MG63 (cell line): ENCODE measurements at regions not wholly inside any gene's neighbourhood (a gene's known extent, or its start where the extent isn't known, plus 50 kb on each side); places are given as distances from the start of the nearest gene placed in this dataset.
"Not testable (repeated sequence)": the region's sequence is repeated elsewhere in the genome, so short reads cannot be mapped to it uniquely, and the experiment has no call there.

Source experiments
- DNase-seq: peaks from one replicate; pipeline ENCODE4 v3.0.0-alpha.2; 2020
- H3K27me3 ChIP-seq: fragments of 250-450 bp; sonication (Bioruptor Pico); 2 replicates; pipeline ENCODE4 v1.5.1; 2020; ENCODE audit warnings: mild to moderate bottlenecking, moderate library complexity
- H3K36me3 ChIP-seq: fragments of 250-450 bp; sonication (Bioruptor Pico); 2 replicates; pipeline ENCODE4 v1.5.1; 2020; ENCODE audit warnings: mild to moderate bottlenecking, moderate library complexity
- H3K4me3 ChIP-seq: fragments of 250-450 bp; sonication (Bioruptor Pico); 2 replicates; pipeline ENCODE4 v1.5.1; 2020; ENCODE audit warnings: mild to moderate bottlenecking, moderate library complexity
- H3K9me3 ChIP-seq: fragments of 250-450 bp; sonication (Bioruptor Pico); 2 replicates; pipeline ENCODE4 v1.5.1; 2020; ENCODE audit warnings: mild to moderate bottlenecking, moderate library complexity

DNA sequence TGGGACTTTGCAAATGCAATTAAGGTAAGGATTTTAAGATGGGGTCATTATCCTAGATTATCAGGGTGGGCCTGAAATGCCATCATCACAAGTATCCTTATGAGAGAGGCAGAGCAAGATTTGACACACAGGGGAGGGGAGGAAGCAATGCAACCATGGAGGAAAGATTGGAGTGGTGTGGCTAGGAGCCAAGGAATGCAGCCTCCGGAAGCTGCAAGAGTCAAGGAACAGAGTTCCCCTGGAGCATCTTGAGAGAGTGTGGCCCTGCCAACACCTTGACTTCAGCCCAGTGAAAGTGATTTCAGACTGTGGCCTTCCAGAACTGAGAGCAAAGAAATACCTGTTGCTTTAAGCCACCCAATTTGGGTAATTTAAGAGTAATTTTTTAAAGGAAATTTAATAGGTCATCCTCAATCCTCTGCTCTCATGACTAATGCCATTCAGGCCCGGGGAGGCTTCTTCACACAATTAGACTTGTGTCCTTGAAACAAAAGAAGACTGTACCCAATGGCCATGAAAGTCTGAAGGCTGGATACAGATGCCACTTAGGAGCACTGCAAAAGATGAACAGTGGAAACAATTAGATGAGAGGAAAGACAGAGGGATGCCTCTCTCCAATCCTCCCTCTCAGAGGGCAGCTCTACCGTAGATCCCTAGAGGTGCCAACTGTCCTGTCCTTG, 250.3 kb upstream of the ID2 start:
- Histone ChIP-seq H3K36me3 (no peaks in the 10 kb centered on the region), H3K9me3 (no peaks in the 10 kb centered on the region), H3K27me3 (no peaks in the 10 kb centered on the region), H3K4me3 (no peak overlapping the region)
- peak; percentile 7 for DNase-seq

DNA sequence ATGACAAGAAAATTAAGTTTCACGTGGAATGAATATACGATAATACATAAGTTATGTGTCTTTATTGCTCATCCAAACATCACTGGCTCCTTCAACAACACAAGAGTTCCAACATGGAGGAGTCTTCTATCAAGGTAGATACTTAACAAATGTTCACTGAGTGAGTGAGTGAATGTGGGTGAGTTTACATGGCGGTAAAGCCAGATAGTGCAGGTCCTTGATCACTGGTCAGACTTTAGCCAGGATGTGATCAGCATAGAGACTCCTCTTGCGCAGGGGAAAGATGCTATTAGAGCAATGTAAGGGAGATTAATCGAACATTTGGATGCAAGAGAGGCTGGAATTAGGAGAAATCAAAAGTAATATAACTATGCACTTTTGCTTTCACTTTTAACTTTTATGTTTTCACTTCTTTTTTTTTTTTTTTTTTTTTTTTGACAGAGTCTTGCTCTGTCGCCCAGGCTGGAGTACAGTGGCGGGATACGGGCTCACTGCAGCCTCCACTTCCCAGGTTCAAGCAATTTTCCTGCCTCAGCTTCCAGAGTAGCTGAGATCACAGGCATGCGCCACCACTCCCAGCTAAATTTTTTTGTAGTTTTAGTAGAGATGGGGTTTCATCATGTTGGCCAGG, 249.0 kb upstream of the ID2 start:
- H3K9me3 ChIP-seq = no peaks in the 10 kb centered on the region
- no peak for DNase-seq
- H3K4me3 ChIP-seq = no peak overlapping the region
- no peaks in the 10 kb centered on the region for H3K27me3 ChIP-seq
- no peaks in the 10 kb centered on the region for H3K36me3 ChIP-seq

DNA sequence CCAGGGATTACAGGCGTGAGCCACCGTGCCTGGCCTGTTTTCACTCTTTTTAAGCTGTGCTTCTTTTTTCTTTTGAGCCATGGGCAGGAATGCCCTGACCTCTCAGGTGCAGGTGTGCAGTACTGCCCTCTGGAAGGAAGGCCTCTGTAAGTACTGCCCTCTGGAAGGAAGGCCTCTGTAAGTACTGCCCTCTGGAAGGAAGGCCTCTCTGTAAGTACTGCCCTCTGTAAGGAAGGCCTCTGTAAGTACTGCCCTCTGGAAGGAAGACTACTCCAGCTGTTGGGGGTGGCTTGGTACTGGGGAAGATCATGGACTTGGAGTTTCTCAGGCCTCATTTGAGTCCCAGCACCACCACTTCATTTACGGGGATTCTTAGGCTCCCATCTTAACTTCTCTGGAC, 248.5 kb upstream of the ID2 start:
- H3K4me3 ChIP-seq = no peak overlapping the region
- DNase-seq = no peak
- no peaks in the 10 kb centered on the region for H3K9me3 ChIP-seq
- no peaks in the 10 kb centered on the region for H3K36me3 ChIP-seq
- H3K27me3 ChIP-seq = no peaks in the 10 kb centered on the region

DNA sequence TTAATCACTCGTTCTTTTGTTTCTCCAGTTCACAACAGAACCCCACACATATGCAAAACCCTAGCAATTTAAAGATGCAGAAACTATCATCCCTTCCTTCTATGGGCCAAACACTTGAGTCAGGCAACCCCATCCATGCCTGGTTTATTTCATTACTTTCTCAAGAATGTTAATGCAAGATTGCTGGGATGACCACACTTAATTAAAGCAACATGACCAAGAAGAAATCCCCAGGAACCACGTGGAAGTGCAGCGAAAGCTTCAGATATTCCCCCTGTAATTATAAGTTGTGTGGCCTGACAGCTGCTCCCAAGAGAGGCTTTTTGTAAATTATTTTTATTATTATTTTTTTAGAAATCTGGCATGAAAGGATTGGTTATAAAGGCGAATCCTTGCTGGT, 246.2 kb upstream of the ID2 start:
- Histone ChIP-seq H3K27me3 (no peaks in the 10 kb centered on the region), H3K9me3 (no peaks in the 10 kb centered on the region), H3K36me3 (no peaks in the 10 kb centered on the region), H3K4me3 (no peak overlapping the region)
- DNase-seq = no peak

DNA sequence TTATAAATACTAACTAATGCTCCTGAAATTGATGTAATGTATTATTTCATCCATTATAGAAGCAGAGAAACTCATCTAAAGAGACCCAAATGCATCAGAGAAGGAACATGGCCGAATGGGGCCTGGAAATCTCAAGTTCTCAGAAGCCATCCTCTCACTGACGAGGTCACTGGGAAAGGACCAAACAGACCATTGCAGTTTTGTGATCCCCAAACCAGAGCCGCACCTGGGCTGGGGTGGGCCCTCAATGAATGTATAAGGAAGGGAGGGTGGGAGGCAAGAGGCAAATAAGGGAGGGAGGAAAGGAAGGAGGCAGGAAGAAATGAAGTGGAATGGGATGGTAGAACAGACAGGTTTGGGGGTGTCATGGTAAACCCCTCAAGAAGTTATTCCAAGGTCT, 245.3 kb upstream of the ID2 start:
- Histone ChIP-seq H3K9me3 (no peaks in the 10 kb centered on the region), H3K4me3 (no peak overlapping the region), H3K36me3 (no peaks in the 10 kb centered on the region), H3K27me3 (no peaks in the 10 kb centered on the region)
- no peak for DNase-seq

DNA sequence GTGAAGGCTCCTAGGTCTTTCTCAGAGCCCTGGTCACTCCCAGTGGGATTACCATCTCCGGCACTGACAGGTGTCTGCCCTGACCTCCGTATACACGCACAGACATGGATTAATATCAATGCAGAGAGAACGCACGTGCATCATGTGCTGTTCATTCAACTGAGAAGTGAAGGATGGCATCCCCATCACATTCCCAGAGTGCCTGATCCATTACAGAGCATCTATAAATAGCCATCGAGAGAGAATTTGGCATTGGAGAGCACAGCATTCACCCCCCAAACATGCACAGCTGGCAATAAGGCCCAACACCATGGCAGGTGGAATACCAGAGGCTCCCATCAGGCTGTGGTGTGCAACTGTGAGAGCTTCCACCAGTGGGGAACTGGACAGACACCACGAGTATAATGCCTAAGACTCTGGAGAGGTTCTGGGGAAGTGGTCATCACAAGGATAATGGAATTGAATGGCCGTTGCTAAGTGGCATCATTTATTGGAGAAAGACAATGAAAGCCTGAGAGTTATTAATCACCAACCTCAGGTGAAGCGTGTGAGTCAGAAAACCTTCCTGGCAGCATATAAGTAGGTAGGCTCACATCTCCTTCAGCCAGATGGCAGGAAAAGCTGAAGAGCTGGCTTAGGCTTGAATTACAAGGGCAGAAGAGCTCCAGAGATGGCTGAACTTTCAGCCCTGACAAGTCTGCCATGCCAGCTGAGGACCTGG, 244.5 kb upstream of the ID2 start:
- H3K9me3 ChIP-seq = no peaks in the 10 kb centered on the region
- H3K27me3 ChIP-seq = no peaks in the 10 kb centered on the region
- no peak overlapping the region for H3K4me3 ChIP-seq
- H3K36me3 ChIP-seq = no peaks in the 10 kb centered on the region
- no peak for DNase-seq

DNA sequence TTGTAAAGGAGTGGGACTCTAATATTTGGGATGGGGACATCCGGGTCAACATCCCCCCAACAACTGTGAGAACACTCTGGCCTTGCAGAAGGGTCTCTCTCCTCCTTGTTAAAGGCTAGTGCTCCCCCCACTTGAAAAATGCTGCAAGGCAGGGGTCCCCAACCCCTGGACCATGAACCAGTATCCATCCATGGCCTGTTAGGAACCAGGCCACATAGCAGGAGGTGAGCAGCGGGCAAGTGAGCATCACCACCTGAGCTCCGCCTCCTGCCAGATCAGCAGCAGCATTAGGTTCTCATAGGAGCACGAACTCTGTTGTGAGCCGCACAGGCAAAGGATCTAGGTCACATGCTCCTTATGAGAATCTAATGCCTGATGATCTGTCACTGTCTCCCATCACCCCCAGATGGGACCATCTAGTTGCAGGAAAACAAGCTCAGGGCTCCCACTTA, 243.9 kb upstream of the ID2 start:
- Histone ChIP-seq H3K36me3 (no peaks in the 10 kb centered on the region), H3K4me3 (no peak overlapping the region), H3K27me3 (no peaks in the 10 kb centered on the region), H3K9me3 (no peaks in the 10 kb centered on the region)
- no peak for DNase-seq

DNA sequence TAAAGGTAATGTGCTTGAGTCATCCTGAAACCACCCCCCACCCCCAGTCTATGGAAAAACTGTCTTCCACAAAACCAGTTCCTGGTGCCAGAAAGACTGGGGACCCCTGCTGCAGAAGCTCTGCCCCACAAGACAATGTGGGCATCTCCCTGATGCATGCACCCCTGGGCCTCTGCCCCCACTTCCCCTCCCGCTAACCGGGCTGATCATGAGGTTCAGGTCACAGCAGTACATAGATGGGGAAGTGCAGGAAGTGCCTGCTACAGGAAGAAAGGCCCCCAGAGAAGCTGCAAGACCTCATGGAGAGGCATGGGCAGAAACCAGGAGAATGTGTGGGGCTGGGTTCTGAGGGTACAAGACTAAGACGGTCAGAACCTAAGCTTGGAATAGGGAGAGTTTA, 243.4 kb upstream of the ID2 start:
- no peak overlapping the region for H3K4me3 ChIP-seq
- H3K9me3 ChIP-seq = no peaks in the 10 kb centered on the region
- H3K36me3 ChIP-seq = no peaks in the 10 kb centered on the region
- H3K27me3 ChIP-seq = no peaks in the 10 kb centered on the region
- no peak for DNase-seq

DNA sequence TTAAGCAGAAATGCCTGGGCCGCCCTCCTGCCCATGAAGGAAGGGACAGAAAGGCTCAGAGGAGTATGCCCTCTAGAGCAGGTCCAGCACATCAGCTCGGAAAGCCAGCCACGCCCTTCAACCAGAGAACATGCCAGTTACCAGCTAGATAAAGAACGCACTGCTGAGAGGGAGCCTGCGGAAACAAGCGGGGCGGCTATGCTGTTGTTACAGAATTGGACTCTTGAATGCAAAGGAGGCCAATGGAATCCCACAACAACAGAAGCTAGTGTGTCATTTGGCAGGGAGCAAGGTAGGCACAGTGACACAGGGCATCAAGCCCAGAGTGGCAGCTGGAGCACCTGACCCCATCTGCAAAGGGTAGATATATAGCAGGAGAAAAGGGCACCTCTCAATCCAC, 242.9 kb upstream of the ID2 start:
- Histone ChIP-seq H3K36me3 (no peaks in the 10 kb centered on the region), H3K9me3 (no peaks in the 10 kb centered on the region), H3K27me3 (no peaks in the 10 kb centered on the region), H3K4me3 (no peak overlapping the region)
- no peak for DNase-seq

GRCh38 chr2:8440029-8440778, 241.7 kb upstream of the ID2 start:
- H3K4me3 ChIP-seq = no peak overlapping the region
- no peaks in the 10 kb centered on the region for H3K9me3 ChIP-seq
- no peaks in the 10 kb centered on the region for H3K36me3 ChIP-seq
- H3K27me3 ChIP-seq = no peaks in the 10 kb centered on the region
- DNase-seq = no peak

DNA sequence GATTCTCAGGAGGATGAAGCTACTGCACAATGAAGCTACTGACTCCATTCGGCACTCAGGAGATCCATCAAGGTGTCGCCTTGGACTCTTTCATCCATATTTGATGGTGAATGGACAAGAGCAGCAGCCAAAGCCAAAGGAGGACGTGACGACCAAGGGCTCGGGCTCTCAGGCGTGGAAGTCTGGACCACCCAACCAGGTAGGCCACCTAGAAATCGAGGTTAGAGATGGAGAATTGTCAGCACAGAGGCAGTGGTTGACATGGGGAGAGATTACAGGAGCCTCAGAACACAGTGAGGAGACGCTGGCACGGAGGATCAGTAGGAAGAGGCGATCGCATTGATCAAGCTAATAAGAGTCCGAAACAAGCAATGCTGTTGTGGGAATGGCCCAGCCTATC, 240.5 kb upstream of the ID2 start:
- DNase-seq = no peak

DNA sequence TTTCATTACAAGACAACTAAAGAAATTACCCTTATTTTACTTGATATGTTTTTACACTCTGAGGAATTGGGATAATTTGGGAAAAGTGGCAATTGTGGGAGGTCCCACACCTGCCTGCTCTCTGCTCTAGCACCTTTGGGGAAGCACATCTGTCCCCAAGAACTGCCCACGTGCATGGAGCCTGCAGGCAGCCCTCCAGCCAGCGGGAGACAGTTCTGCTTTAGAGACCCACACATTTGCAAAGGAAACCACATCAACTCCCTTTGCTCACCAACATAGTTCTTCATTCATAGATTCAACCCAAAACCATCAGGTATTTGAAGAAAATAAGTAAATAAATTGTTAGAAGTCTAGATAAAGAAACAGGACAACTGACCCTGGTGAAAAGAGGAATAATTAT, 239.9 kb upstream of the ID2 start:
- H3K9me3 ChIP-seq = no peaks in the 10 kb centered on the region
- DNase-seq = no peak
- no peaks in the 10 kb centered on the region for H3K36me3 ChIP-seq
- no peak overlapping the region for H3K4me3 ChIP-seq
- H3K27me3 ChIP-seq = no peaks in the 10 kb centered on the region

More for the DNA sequence above, 240.5 kb upstream of the ID2 start:
- H3K27me3 ChIP-seq = no peaks in the 10 kb centered on the region
- no peak overlapping the region for H3K4me3 ChIP-seq
- H3K36me3 ChIP-seq = no peaks in the 10 kb centered on the region
- no peaks in the 10 kb centered on the region for H3K9me3 ChIP-seq

- H3K9me3 ChIP-seq = no peaks in the 10 kb centered on the region
- no peaks in the 10 kb centered on the region for H3K36me3 ChIP-seq
- no peak overlapping the region for H3K4me3 ChIP-seq
- H3K27me3 ChIP-seq = no peaks in the 10 kb centered on the region
- no peak for DNase-seq
These were observed 238.9 kb upstream of the ID2 start for GRCh38 chr2:8442833-8443486.

- no peaks in the 10 kb centered on the region for H3K36me3 ChIP-seq
- H3K4me3 ChIP-seq = no peak overlapping the region
- H3K27me3 ChIP-seq = no peaks in the 10 kb centered on the region
- H3K9me3 ChIP-seq = no peaks in the 10 kb centered on the region
- no peak for DNase-seq
These were observed 236.3 kb upstream of the ID2 start for GRCh38 chr2:8445580-8445979.

DNA sequence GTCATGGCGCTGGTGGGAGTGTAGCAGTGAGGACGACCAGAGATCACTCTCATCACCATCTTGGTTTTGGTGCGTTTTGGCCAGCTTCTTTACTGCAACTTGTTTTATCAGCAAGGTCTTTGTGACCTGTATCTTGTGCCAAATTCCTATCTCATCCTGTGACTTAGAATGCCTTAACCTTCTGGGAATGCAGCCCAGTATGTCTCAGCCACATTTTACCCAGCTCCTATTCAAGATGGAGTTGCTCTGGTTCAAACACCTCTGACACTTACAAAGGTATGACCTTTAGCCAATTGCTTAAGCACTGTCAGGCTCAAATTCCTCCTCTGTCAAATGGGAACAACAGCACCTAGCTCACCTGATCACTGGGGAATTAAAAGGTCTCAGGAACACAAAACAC, 235.1 kb upstream of the ID2 start:
- H3K4me3 ChIP-seq, H3K36me3 ChIP-seq, DNase-seq, H3K27me3 ChIP-seq, H3K9me3 ChIP-seq: not testable (repeated sequence)

DNA sequence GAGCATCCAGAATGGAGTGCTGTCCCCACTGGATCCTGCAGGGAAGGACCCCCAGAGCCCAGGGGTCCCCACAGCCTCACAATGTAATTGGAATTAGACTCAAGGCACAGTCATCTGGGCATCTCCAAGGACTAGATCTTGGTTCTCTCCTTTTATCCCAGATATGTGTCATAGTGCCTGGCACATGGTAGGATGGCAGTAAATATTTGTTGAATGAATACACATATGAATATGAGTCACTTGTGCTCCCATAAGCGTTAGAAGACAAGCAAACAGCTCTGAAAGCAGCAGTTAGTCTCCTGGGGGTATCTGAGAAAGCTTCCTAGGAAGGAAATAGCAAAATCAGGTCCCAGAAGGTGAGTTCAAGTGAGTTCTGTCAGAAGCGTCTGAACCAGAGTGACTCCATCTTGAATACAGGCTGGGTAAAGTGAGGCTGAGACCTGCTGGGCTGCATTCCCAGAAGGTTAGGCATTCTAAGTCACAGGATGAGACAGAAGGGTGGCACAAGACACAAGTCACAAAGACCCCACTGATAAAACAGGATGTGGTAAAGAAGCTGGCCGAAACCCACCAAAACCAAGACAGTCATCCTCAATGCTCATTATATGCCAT, 234.1 kb upstream of the ID2 start:
- H3K27me3 ChIP-seq = no peaks in the 10 kb centered on the region
- peak; percentile 58 for DNase-seq
- H3K36me3 ChIP-seq = no peaks in the 10 kb centered on the region
- no peak overlapping the region for H3K4me3 ChIP-seq
- H3K9me3 ChIP-seq = no peaks in the 10 kb centered on the region
